ENCODE measurements at regions not wholly inside any gene's neighbourhood (a gene's known extent, or its start where the extent isn't known, plus 50 kb on each side); places are given as distances from the start of the nearest gene placed in this dataset.

DNA sequence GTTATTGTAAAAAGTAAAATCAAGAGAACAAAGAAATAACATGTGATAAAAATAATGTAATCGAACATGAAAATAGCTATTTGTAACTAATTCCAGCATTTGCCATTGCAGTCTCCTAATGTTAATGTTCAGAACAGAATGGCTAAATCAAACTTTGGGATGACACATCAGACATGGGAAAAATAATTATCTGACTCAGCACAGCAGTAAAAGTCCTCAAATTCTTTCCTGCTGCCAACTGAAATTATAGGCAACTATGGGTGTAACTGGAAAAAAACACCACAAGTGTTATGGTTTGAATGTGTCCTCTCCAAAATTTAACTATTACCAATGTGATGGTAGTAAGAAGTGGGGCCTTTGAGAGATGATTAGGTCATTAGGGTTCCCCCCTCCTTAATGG lies 446.7 kb downstream of the C3orf38 start:
- Histone ChIP-seq H3K4me1 (no peaks in the 10 kb centered on the region), H3K27ac (no peak overlapping the region), H3K9me3 (no peaks in the 10 kb centered on the region), H3K27me3 (no peaks in the 10 kb centered on the region), H3K4me3 (no peak overlapping the region), H3K36me3 (no peaks in the 10 kb centered on the region)
- DNase-seq (no peak), ATAC-seq (no peak)
- no peak for TF ChIP-seq CTCF (IDR thresholded peaks at IDR 0.05)
- intact Hi-C loops (cut with DNase I), result no loop called here

- TF ChIP-seq CTCF (IDR thresholded peaks at IDR 0.05), result no peak
- H3K27ac ChIP-seq, result no peak overlapping the region
- no peaks in the 10 kb centered on the region for H3K4me1 ChIP-seq
- no peaks in the 10 kb centered on the region for H3K9me3 ChIP-seq
- no peaks in the 10 kb centered on the region for H3K36me3 ChIP-seq
- DNase-seq (no peak), ATAC-seq (peak; percentile 41)
- intact Hi-C loops (cut with DNase I), result no loop called here
- no peaks in the 10 kb centered on the region for H3K27me3 ChIP-seq
- no peak overlapping the region for H3K4me3 ChIP-seq
These were observed 461.1 kb downstream of the C3orf38 start for GRCh38 chr3:88610820-88611219.

GRCh38 chr3:88611826-88612326 lies 462.1 kb downstream of the C3orf38 start:
- ATAC-seq, result no peak
- no peaks in the 10 kb centered on the region for H3K4me1 ChIP-seq
- no peaks in the 10 kb centered on the region for H3K36me3 ChIP-seq
- no peak for TF ChIP-seq CTCF (IDR thresholded peaks at IDR 0.05)
- H3K27ac ChIP-seq, result no peak overlapping the region
- no peak overlapping the region for H3K4me3 ChIP-seq
- DNase-seq, result no peak
- no peaks in the 10 kb centered on the region for H3K27me3 ChIP-seq
- intact Hi-C loops (cut with DNase I), result no loop called here
- H3K9me3 ChIP-seq, result no peaks in the 10 kb centered on the region

- no peak for DNase-seq
- intact Hi-C loops (cut with DNase I), result no loop called here
- H3K9me3 ChIP-seq, result no peaks in the 10 kb centered on the region
- no peak for TF ChIP-seq CTCF (IDR thresholded peaks at IDR 0.05)
- no peaks in the 10 kb centered on the region for H3K36me3 ChIP-seq
- ATAC-seq, result no peak
- H3K27ac ChIP-seq, result no peak overlapping the region
- H3K4me1 ChIP-seq, result no peaks in the 10 kb centered on the region
- no peaks in the 10 kb centered on the region for H3K27me3 ChIP-seq
- no peak overlapping the region for H3K4me3 ChIP-seq
These were observed 466.7 kb downstream of the C3orf38 start for GRCh38 chr3:88616413-88616812.

GRCh38 chr3:88617283-88617682 lies 467.5 kb downstream of the C3orf38 start:
- H3K36me3 ChIP-seq, result no peaks in the 10 kb centered on the region
- H3K9me3 ChIP-seq, result no peaks in the 10 kb centered on the region
- no peak for TF ChIP-seq CTCF (IDR thresholded peaks at IDR 0.05)
- DNase-seq (no peak), ATAC-seq (no peak)
- H3K27me3 ChIP-seq, result no peaks in the 10 kb centered on the region
- no peak overlapping the region for H3K4me3 ChIP-seq
- H3K27ac ChIP-seq, result no peak overlapping the region
- H3K4me1 ChIP-seq, result no peaks in the 10 kb centered on the region
- intact Hi-C loops (cut with DNase I), result no loop called here

- H3K4me3 ChIP-seq, result no peak overlapping the region
- no peak overlapping the region for H3K27ac ChIP-seq
- no peaks in the 10 kb centered on the region for H3K4me1 ChIP-seq
- ATAC-seq, result no peak
- DNase-seq, result no peak
- no peaks in the 10 kb centered on the region for H3K27me3 ChIP-seq
- no peaks in the 10 kb centered on the region for H3K36me3 ChIP-seq
- H3K9me3 ChIP-seq, result no peaks in the 10 kb centered on the region
- intact Hi-C loops (cut with DNase I), result no loop called here
- no peak for TF ChIP-seq CTCF (IDR thresholded peaks at IDR 0.05)
These were observed 468.4 kb downstream of the C3orf38 start for GRCh38 chr3:88618021-88618645.
